ENCODE measurements at regions not wholly inside any gene's neighbourhood (a gene's known extent, or its start where the extent isn't known, plus 50 kb on each side); places are given as distances from the start of the nearest gene placed in this dataset.
"Not testable (repeated sequence)": the region's sequence is repeated elsewhere in the genome, so short reads cannot be mapped to it uniquely, and the experiment has no call there.

- DNase-seq (ENCODE audit: low read depth), result peak; percentile 59
Measured at GRCh38 chr6:154923199-154923869, 71.8 kb upstream of the TIAM2 start.

DNA sequence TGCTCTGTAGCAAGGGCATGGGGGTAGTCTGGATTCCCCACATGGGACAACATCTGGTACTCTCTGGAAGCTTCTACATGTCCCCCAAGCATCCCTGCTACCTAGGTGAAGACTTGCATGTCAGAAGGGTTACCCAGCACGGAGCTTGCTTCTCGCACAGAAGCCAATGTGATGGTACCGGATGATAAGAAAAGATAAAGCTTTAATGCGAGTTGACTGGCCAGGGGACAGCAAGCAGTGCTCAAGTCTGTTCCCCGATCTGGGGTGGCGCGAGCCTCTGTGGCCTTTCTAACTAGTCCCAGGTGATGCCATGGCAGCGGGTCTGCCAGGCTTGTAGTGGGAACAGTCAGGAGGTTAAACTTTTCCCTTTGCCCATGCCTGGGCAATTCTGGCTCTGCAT lies 70.0 kb upstream of the TIAM2 start:
- DNase-seq (ENCODE audit: low read depth), result no peak

GRCh38 chr6:154926366-154926765 lies 68.7 kb upstream of the TIAM2 start:
- DNase-seq (ENCODE audit: low read depth), result no peak

DNA sequence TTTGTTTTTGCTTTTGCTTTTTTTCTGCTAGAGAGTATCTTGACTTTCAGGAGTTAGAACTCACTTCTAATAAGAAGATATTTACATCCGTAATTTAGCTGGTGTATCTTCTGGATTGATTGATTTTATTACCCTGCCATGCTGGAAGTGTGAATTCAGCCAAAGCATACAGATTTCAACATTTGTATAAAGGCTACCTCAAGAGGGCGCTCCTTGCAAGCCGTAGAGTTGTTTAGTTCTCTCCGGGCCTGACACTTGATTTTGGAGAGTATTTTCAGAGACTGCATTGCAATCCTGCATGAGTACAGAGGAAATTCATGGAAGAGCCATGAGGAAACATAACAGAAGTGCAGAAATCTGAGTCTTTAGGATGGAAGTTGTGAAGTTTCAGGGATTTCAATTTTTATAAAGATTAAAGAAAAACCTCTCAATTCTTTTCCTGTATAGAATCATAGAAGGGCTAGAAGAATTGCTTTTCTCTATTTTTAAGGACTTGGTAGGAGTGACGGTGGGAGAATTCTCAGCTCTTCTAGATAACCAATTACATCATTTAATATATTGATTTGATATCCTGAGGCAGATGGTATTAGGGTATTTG lies 66.7 kb upstream of the TIAM2 start:
- peak; percentile 64 for DNase-seq (ENCODE audit: low read depth)

DNA sequence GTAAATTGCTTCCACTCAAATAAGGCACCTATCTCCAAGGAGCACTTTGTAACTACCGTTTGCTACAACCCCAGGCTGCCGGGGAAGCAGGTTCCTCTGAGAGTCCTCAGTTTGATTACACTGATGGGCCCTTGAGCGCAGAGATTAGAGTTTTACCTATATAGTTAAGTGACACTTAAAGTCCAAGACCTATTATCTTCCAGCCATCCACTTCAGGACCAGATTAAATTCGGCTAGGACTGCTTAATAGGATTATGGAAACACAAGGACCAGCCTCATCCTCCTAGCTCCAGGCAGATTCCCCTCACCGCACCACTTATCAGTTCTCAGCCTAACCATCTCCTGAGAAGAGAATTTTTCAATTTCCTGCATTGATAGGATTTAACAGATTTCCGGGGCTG lies 64.7 kb upstream of the TIAM2 start:
- DNase-seq (ENCODE audit: low read depth), result no peak

DNA sequence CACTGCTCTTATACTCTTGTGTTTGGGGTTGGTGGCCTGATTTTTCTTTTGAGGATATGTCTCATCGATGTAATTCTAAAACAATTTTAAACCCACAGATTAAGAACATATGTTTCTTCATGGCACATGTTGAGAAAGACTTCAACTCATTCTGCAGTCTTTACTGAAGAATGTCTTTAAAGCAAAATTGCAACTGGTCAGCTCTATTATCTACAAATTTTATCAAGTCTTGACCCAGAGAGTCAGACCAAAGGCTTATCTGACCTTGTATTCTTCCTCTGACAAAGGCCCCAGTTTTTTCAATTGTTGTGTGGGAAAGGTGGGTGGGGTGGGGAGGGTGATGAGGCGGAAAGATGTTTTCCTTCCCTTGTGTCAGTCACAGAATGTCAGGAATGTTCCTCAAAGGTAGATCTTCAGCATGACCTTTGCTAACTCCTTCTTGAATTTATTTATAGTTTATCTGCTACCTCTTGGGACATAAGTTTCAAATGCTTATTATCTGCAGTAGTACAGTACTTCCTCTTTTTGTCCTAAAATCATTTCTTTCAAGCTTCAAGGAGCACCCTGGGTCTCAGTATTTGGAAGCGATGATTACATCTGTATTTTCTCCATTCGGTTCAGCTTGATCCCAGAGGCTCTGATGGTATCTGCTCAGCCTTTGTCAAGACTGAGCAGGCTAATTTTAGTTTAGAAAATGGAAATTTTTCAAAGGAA lies 63.2 kb upstream of the TIAM2 start:
- DNase-seq (ENCODE audit: low read depth), result peak; percentile 86

- DNase-seq (ENCODE audit: low read depth), result peak; percentile 90
Measured at GRCh38 chr6:154932515-154933027, 62.5 kb upstream of the TIAM2 start.

- peak; percentile 83 for DNase-seq (ENCODE audit: low read depth)
Measured at GRCh38 chr6:154933181-154933827, 61.8 kb upstream of the TIAM2 start.

- DNase-seq (ENCODE audit: low read depth), result peak; percentile 67
Measured at GRCh38 chr6:154937306-154938220, 57.6 kb upstream of the TIAM2 start.

- DNase-seq (ENCODE audit: low read depth), result no peak
Measured at GRCh38 chr6:154938221-154938580, 56.9 kb upstream of the TIAM2 start.

DNA sequence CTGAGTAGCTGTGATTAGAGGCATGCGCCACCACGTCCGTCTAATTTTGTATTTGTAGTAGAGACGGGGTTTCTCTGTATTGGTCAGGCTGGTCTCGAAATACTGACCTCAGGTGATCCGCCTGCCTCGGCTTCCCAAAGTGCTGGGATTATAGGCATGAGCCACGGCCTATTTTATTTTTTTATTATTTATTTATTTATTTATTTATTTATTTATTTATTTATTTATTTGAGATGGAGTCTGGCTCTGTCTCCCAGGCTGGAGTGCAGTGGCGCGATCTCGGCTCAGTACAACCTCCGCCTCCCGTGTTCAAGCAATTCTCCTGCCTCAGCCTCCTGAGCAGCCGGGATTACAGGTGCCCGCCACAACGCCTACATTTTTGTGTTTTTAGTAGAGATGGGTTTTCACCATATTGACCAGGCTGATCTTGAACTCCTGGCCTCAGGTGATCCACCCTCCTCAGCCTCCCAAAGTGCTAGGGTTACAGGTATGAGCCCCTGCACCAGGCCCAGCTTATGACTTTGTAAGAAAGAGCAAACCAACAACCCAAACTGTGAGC lies 56.3 kb upstream of the TIAM2 start:
- not testable (repeated sequence) for DNase-seq (ENCODE audit: low read depth)

DNA sequence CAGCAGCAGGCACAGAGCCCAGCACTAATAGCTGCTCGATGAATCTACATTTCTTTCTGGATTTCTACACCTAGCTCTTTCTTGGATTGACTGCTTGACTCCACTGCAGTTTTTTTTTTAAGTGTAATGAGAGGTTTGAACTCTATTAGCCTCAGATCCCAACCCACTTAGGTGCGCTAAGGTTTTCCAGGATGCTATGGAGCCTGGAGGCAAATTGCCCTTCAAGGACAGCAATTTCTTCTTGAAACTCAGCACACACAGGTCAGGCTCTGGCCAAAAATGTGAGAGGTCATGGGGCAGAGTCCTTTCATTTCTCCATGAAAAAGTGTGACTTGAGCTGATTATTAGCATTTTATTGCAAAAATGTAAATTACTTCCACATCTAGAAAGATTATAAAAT lies 52.3 kb upstream of the TIAM2 start:
- no peak for DNase-seq (ENCODE audit: low read depth)

DNA sequence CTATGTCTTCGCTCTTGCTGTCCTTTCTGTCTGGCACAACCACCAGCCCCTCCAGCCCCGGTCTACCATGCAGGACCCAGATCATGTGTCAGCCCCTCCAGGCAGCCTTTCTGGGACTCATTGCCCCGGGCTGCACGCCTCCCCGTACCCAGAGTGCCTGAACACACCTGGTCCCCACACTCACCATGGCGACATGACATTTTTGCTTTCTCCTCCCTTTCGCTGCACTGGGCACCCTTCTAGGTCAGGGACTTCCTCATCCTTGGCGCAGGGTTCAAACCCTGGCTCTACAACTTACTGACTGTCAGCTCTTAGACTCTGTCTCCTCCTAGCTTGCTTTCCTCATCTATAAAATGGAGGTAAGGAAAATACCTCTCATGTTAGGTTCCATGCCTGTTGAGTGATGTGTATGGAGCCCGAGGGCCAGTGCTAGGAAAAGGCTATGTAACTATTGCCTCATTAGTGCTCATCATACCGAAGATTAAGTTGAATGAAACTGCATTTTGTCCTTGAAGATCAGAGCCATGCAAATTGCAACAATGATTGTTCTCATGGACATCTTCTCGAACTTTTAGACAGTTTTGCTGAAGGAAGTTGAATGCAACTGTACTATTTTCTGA lies 49.7 kb upstream of the TIAM2 start:
- DNase-seq (ENCODE audit: low read depth), result no peak

Data from amniotic epithelial cell (primary cell).